DOHH2 (cell line): ENCODE measurements at regions not wholly inside any gene's neighbourhood (a gene's known extent, or its start where the extent isn't known, plus 50 kb on each side); places are given as distances from the start of the nearest gene placed in this dataset.

ENCODE experiments used
- CTCF ChIP-seq: fragments of 200-600 bp; sonication (generic); IDR thresholded peaks from one replicate; pipeline ENCODE4 v1.5.1; 2014; ENCODE audit warnings: antibody characterized with exemption, mild to moderate bottlenecking, low read depth, low read length; ENCODE audit not compliant: poor library complexity, severe bottlenecking
- EZH2phosphoT487 ChIP-seq: fragments of 200-600 bp; sonication (generic); IDR thresholded peaks from 2 replicates; pipeline ENCODE4 v1.6.1; 2017; ENCODE audit warnings: borderline replicate concordance, mild to moderate bottlenecking, antibody characterized with exemption, low read length, moderate library complexity, mixed read lengths

DNA sequence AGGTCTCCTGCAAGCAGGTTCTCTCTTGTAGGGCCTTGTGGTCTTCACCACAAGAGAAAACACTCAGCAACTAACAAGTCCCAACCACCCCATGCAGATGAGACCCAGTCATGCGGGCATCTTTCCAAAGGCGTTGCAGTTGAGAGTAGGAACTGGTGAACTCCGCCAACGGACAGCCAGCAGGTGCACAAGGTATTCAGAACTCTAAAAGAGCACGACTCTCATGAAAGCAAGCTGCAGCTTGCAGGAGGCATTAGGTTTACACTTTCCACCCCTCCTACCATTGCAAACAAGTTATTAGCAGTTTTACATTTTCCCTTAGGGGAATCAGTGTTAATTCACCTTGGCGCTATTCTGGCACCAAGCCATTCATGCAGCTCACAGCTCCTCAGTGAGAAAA lies 173.4 kb upstream of the KIT start:
- TF ChIP-seq CTCF (no peak), EZH2phosphoT487 (no peak)
